ENCODE measurements at regions not wholly inside any gene's neighbourhood (a gene's known extent, or its start where the extent isn't known, plus 50 kb on each side); places are given as distances from the start of the nearest gene placed in this dataset.
"Not testable (repeated sequence)": the region's sequence is repeated elsewhere in the genome, so short reads cannot be mapped to it uniquely, and the experiment has no call there.

DNA sequence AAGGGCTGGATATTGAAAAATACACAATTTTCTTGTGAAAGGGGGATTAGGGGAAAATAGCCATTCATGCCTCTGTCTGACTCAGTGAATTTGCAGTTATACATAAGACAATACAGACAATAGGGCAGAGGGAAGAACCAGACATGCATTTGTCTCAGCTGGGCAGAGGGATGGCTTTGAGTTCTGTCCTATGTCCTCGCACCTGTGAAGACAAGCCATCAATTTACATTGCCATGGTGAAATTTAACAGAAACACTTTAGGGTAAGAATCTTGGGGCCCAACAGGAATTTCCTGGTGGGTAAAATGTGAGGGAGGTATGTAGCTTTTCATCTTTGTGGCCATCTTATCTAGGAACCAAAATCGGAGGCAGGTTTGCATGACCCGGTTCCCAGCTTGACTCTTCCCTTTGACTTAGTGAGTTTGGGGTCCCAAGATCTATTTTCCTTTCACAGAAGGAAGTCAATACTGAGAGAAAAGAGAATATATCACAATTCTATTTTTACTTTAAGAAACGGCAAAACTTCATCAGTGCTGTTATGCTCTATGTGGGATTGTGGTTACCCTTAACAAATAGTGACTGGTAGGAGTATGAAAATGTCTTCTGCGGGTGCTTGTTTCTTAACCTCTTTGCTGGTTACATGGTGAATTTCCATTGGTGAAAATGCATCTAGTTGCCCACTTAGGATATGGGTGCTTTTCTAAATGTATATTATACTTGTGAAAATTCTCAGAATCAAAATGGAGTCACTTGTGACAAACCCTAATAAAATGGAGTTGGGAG lies 221.8 kb downstream of the SPP2 start:
- DNase-seq = no peak

- DNase-seq = no peak
These were observed 220.8 kb downstream of the SPP2 start for GRCh38 chr2:234271338-234271737.

DNA sequence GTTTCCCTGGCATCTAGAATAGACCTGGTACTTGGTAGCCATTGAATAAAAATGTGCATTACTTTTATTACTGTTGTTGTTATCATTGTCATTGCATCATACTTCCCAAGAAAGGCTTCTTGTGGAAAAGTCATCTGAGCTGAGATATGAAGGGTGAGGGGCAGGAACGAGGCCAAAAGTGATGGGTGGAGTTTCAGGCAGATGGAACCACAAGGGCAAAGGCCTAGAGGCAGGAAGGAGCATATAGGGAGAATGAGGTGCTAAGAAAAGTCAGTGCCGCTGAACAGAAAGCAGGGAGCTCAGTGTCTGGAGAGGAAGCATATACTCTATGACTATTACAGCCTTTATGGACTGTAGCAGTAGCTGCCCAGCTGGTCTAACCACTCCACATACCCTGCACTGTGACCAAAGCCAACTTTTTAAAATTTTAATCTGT lies 219.3 kb downstream of the SPP2 start:
- no peak for DNase-seq

GRCh38 chr2:234267534-234267933 lies 217.0 kb downstream of the SPP2 start:
- DNase-seq = no peak

- no peak for DNase-seq
These were observed 216.4 kb downstream of the SPP2 start for GRCh38 chr2:234266952-234267351.

DNA sequence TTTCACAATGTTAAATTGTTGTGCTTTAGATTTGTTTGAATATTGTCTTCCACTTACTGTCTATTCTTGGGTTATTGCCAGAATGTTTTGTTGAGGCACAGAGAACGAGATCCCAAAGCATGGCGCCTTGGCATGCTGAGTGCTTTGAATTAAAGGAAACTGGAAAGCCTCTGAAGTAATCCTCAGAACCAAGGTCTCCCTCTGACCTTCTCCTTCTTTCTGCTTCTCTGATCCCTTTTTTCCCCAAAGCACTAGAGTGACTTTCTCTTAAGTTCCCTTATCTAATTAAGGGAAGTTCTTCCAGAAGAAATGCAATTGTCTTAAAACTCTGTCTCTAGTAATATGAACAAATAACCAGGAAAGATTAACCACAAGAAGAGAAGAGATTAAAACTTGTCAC lies 214.7 kb downstream of the SPP2 start:
- no peak for DNase-seq

DNA sequence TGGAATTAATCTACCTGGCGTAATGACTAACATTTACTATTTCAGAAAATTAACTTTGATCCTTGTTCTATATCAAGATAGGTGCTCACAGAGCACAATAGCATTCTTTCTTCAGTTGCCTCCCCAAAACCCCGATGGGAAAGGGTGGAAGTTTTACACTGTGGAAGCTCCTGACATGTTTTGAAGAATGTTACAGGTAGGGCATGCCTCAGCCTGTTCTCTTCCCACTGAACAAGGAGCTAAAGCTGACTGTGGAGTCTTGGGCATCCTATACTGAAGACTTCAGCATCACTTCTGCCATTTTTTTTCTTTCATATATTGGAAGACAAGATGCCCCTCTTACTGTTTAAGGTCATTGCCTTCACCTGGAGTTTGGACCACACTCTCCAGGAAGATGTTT lies 211.2 kb downstream of the SPP2 start:
- no peak for DNase-seq

- DNase-seq = no peak
These were observed 208.9 kb downstream of the SPP2 start for GRCh38 chr2:234259440-234259839.

DNA sequence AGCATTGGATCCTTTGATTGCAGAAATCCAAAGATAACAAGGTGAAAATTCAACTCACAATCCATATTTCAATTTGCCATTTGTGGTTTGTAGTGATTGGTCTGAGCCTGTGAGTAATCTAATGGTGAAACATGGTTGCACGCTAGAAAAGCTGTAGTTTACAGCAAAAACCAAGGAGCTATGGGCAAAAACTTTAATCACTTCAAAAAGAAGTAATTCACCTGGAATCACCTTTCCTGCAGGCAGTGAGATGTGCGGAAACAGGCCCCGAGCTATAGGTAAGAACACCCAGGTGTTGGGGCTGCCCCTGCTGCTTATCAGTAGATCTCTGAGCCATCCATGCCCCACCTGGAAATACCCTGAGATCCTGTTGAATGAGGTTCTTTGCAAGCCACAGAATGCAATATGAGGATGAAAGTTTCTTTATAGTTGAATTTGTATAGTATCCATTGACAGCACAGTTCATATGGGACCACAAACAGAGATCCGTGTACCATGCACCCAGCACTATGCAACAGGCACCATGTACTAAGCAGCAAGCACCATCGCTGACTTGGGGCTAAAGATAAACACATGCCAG lies 208.2 kb downstream of the SPP2 start:
- no peak for DNase-seq

DNA sequence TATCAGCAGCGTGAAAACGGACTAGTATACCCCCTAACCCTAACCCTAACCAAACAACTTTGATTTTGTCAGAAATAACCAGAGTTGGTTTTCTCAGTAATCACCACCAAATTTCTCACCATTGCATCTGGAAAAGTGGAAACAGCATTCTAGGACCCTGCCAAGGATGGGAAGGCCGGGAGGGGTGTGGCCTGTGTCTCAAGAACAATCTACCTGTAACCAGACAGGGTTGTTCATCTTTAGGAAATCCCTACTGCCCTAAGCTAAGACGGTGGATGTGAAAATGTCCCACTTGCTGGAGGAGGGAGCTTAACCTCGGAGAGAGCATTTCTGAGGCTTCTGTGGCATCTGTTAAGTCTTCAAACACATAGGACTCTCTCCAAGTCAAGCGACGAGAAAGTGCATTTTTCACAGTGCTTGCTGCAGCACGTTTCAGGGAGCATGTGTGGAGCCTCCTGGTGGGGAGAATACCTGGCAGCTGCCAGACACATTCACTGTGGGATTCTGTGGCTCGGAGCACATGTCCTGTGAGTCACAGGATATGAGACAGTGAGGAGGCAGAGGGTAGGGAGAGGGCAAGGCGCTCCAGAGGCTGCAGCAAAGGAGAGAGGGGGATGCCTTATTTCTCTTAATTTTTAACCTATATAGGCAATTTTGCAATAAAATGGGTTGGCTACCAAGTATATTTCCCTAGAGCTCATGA lies 207.5 kb downstream of the SPP2 start:
- DNase-seq = peak in 1 of 3 experiments; percentile 11

DNA sequence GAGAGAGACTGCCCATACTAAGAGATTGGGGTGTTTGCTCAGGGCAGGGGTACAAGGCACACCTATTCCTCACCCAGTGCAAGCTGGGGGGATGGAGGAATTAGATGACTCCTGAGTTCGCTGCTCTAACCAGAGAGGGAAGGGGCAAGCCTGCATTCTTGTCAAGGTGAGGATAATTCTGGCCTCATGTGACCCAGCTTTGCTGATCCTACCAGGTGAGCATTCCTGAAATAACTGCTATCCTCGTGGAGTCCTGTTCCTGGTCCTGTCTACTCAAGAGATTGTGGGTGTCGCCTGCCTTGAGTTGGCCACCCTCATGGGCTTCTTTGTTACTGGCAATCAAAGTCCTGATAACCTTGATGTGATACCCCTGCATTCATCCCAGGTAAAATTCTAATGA lies 206.0 kb downstream of the SPP2 start:
- no peak for DNase-seq

DNA sequence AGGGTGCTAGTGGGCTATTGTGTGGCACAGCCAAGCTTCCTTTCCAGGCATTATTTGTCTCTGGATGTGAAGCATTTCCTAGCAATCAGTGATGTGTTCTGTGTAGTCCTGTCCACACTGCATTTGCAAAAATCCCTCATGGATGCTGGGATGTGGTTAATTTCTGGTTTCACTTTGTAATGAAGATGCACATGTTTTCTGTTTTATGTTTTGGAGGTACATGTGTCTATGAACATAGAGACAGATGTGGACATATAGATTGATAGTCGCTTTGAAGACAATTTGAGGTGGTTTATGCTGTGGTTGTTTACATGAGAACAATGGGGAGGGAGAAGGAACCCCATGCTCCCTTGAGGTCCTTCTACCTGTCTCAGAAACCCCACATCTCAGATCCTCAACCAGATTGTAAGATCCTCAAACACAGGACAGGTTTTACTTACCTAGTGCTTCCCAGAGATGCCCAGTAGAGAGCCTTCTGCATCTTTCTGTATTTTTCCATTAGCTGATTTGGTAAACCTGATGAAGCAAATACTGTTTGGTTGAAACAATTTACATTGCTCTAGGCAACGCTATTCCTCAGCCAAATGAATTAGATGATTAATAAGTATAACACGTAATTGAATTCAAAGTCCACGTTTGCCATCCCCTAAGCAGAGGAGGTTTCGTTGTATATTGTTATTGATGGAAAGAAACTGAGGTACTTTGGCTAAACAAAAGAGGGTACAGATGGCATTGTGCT lies 204.4 kb downstream of the SPP2 start:
- no peak for DNase-seq

- DNase-seq = peak in 1 of 3 experiments; percentile 26
These were observed 202.3 kb downstream of the SPP2 start for GRCh38 chr2:234252772-234253171.

GRCh38 chr2:234251326-234252271 lies 201.1 kb downstream of the SPP2 start:
- DNase-seq = no peak

- DNase-seq = no peak
These were observed 200.4 kb downstream of the SPP2 start for GRCh38 chr2:234250926-234251325.

GRCh38 chr2:234249873-234250272 lies 199.4 kb downstream of the SPP2 start:
- DNase-seq = no peak

DNA sequence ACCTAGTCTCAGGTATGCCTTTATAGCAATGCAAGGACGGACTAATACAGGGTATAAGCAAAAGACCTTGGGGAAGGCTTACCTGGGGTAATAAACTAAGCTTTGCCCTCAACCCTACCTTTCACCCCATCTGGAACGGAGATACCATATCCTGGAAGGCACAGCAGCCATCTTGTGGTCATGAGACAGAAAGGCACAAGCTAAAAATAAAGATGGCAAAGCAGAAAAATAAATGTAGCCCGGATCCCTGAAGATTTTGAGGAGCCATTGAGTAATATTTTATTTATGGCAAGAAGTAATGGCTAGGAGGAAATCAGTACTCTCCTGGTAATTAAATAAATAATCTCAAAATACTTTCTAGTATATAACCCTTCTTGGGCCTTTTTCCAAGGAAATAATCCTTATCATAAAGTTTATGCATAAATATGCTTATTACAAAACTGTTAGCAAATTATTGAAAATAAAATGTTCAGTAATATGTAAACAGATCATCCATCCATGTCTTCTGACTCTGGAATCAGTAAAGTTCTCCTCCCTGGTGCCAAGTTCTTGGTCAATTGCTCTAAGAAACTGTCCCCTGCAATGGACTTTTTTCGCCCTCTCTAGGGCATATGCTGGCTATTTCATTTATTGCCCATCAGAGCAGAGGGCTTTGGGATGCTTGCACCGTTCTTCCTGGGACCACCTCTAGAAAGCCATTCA lies 198.7 kb downstream of the SPP2 start:
- no peak for DNase-seq

- DNase-seq = not testable (repeated sequence)
These were observed 197.8 kb downstream of the SPP2 start for GRCh38 chr2:234248213-234248710.

DNA sequence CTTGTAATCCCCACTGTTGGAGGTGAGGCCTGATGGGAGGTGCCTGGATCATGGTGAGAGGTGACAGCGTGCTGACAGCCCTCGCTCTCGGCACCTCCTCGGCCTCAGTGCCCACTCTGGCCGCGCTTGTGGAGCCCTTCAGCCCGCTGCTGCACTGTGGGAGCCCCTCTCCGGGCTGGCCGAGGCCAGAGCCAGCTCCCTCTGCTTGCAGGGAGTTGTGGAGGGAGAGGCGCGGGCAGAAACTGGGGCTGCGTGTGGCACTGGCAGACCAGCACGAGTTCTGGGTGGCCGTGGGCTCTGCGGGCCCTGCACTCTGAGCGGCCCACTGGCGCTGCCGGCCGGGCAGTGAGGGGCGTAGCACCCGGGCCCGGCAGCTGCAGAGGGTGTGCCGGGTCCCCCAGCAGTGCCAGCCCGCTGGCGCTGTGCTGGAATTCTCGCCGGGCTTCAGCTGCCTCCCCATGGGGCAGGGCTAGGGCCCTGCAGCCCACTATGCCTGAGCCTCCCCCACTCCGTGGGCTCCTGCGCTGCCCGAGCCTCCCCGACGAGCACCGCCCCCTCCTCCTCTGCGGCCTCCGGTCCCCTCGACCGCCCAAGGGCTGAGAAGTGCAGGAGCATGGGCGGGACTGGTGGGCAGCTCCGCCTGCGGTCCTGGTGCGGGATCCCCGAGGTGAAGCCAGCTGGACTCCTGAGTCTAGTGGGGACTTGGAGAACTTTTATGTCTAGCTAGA lies 197.1 kb downstream of the SPP2 start:
- no peak for DNase-seq

GRCh38 chr2:234245945-234246344 lies 195.4 kb downstream of the SPP2 start:
- no peak for DNase-seq
